ENCODE measurements at regions not wholly inside any gene's neighbourhood (a gene's known extent, or its start where the extent isn't known, plus 50 kb on each side); places are given as distances from the start of the nearest gene placed in this dataset.

DNA sequence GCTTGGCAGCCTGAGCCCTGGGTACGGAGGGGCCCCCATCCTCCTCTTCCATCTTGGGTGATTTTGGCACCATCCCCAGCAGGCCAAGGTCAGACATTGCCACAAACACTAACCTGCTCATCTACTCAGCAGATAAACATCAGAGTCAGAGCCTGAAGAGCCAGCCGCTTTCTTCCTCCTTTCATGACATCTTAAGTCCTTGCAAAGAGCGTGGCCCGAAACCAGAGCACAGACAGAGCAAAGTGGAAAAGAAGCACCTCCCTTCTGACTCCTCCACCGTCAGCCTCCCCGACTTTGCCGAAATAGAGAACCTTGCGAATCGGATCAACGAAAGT, 60.4 kb upstream of the RPH3AL start:
- Histone ChIP-seq H2AK5ac (ENCODE audit: insufficient read length, low read length) (no peak overlapping the region), H4K8ac (replicated peaks; ENCODE audit: insufficient read length, low read depth, low read length) (no peak overlapping the region), H3T11ph (ENCODE audit: low read length) (no peak overlapping the region), H3K4ac (ENCODE audit: low read depth, low read length) (no peak overlapping the region), H2BK120ac (ENCODE audit: low read depth, low read length, poor library complexity, severe bottlenecking) (no peak overlapping the region), H2BK5ac (ENCODE audit: insufficient read length, low read length) (no peak overlapping the region), H4K5ac (ENCODE audit: insufficient read length, low read depth, low read length) (no peak overlapping the region), H3K56ac (ENCODE audit: insufficient read length, low read depth, low read length) (no peak overlapping the region), H3K9ac (ENCODE audit: extremely low read depth, insufficient read length, low read length) (no peak overlapping the region), H3K23ac (ENCODE audit: insufficient read length, low read depth, low read length) (no peak overlapping the region), H3K23me2 (ENCODE audit: insufficient read length, low read depth, low read length, poor library complexity, severe bottlenecking) (no peaks in the 10 kb centered on the region), H3K18ac (ENCODE audit: insufficient read length, low read depth, low read length) (no peak overlapping the region), H3K4me2 (ENCODE audit: insufficient read depth, insufficient read length, low read length) (no peak overlapping the region), H3K27ac (ENCODE audit: insufficient read length, low read depth, low read length) (no peak overlapping the region), H3K14ac (ENCODE audit: insufficient read depth, low read length) (no peak overlapping the region), H3K27me3 (ENCODE audit: insufficient read depth, low read length) (no peaks in the 10 kb centered on the region), H3K4me1 (ENCODE audit: insufficient read depth, low read length) (no peaks in the 10 kb centered on the region), H3K79me1 (ENCODE audit: insufficient read depth, low read depth, low read length, poor library complexity, severe bottlenecking) (no peaks in the 10 kb centered on the region), H3K9me3 (ENCODE audit: control insufficient read depth, low read depth, low read length) (no peaks in the 10 kb centered on the region), H2AFZ (ENCODE audit: low read length) (no peak overlapping the region), H2BK15ac (ENCODE audit: low read depth, low read length) (no peak overlapping the region; the same call in 1 of the 2 replicates), H4K91ac (ENCODE audit: insufficient read length, low read depth, low read length) (no peak overlapping the region), H4K20me1 (ENCODE audit: control insufficient read depth, insufficient read depth, insufficient read length) (no peaks in the 10 kb centered on the region), H2BK20ac (ENCODE audit: low read depth, low read length, poor library complexity, severe bottlenecking) (no peak overlapping the region), H3K79me2 (ENCODE audit: insufficient read depth, low read length) (no peaks in the 10 kb centered on the region), H2BK12ac (ENCODE audit: insufficient read length, low read depth, low read length) (no peak overlapping the region)
- WGBS (ENCODE audit: extremely low coverage, insufficient read length, low lambda C conversion rate): no CpG with 5 or more reads among the region's 10 CpGs
- Mint-ChIP-seq H3K4me3 (no peak overlapping the region), H3K9me3 (no peaks in the 10 kb centered on the region; a peak in 2 of 5 replicates), H3K36me3 (ENCODE audit: insufficient read depth in 1 of 3, low read depth in 3 of 3) (peaks cover 0 to 3% (median 0%) of the 10 kb centered on the region in 3 experiments; a peak in 3 of 7 replicates), H3K4me1 (peaks cover 18 to 25% of the 10 kb centered on the region in 2 experiments), H3K27ac (no peak overlapping the region), H3K27me3 (ENCODE audit: low read depth) (peaks cover 7% of the 10 kb centered on the region)
- TF ChIP-seq, protein P1, sequence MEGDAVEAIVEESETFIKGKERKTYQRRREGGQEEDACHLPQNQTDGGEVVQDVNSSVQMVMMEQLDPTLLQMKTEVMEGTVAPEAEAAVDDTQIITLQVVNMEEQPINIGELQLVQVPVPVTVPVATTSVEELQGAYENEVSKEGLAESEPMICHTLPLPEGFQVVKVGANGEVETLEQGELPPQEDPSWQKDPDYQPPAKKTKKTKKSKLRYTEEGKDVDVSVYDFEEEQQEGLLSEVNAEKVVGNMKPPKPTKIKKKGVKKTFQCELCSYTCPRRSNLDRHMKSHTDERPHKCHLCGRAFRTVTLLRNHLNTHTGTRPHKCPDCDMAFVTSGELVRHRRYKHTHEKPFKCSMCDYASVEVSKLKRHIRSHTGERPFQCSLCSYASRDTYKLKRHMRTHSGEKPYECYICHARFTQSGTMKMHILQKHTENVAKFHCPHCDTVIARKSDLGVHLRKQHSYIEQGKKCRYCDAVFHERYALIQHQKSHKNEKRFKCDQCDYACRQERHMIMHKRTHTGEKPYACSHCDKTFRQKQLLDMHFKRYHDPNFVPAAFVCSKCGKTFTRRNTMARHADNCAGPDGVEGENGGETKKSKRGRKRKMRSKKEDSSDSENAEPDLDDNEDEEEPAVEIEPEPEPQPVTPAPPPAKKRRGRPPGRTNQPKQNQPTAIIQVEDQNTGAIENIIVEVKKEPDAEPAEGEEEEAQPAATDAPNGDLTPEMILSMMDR (conservative IDR thresholded peaks at IDR 0.05): no peak
- DNase-seq: no peak

All from H9 (cell line).